Panc1 (cell line): ENCODE measurements at regions not wholly inside any gene's neighbourhood (a gene's known extent, or its start where the extent isn't known, plus 50 kb on each side); places are given as distances from the start of the nearest gene placed in this dataset.

Source experiments
- ATAC-seq: fragments of 200-7000 bp; cut with Tn5 transposase; 2 replicates; pipeline ENCODE4 v1.9.1; 2020; ENCODE audit warnings: mild to moderate bottlenecking, moderate library complexity
- BruUV-seq: library from RNA; stranded (reverse); fragments of 400-500 nt; replicated peaks from 2 replicates; lab custom pipeline; 2021; lab: Mats Ljungman, UMichigan
- CTCF ChIA-PET: fragments of 300-600 bp; sonication (Branson Sonifier 250); formaldehyde crosslinking; loops from one replicate; lab custom pipeline; 2022; ENCODE audit warnings: antibody characterized with exemption; lab: Charles Lee
- POLR2A ChIA-PET: fragments of 300-600 bp; sonication (Branson Sonifier 250); formaldehyde crosslinking; loops from one replicate; lab custom pipeline; 2022; ENCODE audit warnings: antibody characterized with exemption; lab: Charles Lee
- DNase-seq: peaks from one replicate; pipeline ENCODE4 v3.0.0-alpha.2; 2010; ENCODE audit warnings: low read depth, low spot score
- H3K27ac ChIP-seq: 2 replicates; pipeline ENCODE4 v1.5.1; 2011; ENCODE audit warnings: mild to moderate bottlenecking, low read length, inconsistent platforms
- H3K27me3 ChIP-seq: fragments of 200-500 bp; sonication (Bioruptor generic); 2 replicates; pipeline ENCODE4 v1.6.0; 2014; ENCODE audit warnings: low read length, inconsistent platforms; ENCODE audit not compliant: control insufficient read depth, insufficient read depth
- H3K36me3 ChIP-seq: fragments of 200-500 bp; sonication (Bioruptor generic); 2 replicates; pipeline ENCODE4 v1.5.1; 2014; ENCODE audit warnings: inconsistent platforms, mild to moderate bottlenecking, low read length, moderate library complexity; ENCODE audit not compliant: control insufficient read depth, insufficient read depth
- H3K4me1 ChIP-seq: 2 replicates; pipeline ENCODE4 v1.5.1; 2011; ENCODE audit warnings: inconsistent platforms, mild to moderate bottlenecking, low read length, moderate library complexity; ENCODE audit not compliant: control insufficient read depth, insufficient read depth
- H3K4me3 ChIP-seq, 2 experiments: 2 replicates each; pipeline ENCODE4 v1.5.1; 2011 to 2012; ENCODE audit warnings: low read depth in 2 of 2, low read length in 2 of 2, mild to moderate bottlenecking in 2 of 2, inconsistent platforms in 1 of 2, moderate library complexity in 1 of 2
- H3K9me3 ChIP-seq: fragments of 200-500 bp; sonication (Bioruptor generic); 2 replicates; pipeline ENCODE4 v1.5.1; 2014; ENCODE audit warnings: low read depth, mild to moderate bottlenecking, inconsistent platforms, low read length, moderate library complexity; ENCODE audit not compliant: control insufficient read depth, insufficient read depth
- CTCF ChIP-seq: fragments of 450-650 bp; IDR thresholded peaks from 2 replicates; pipeline ENCODE4 v1.5.1; 2017; ENCODE audit warnings: mild to moderate bottlenecking
- POLR2AphosphoS5 ChIP-seq: IDR thresholded peaks from 2 replicates; pipeline ENCODE4 v1.6.1; 2012; ENCODE audit warnings: mild to moderate bottlenecking, low read depth, low read length, moderate library complexity
- REST ChIP-seq, 2 experiments: IDR thresholded peaks; 2 replicates each; pipeline ENCODE4 v1.6.1; 2011 to 2012; ENCODE audit warnings: low read depth in 2 of 2, control low read depth in 1 of 2, low read length in 1 of 2, mild to moderate bottlenecking in 1 of 2, moderate library complexity in 1 of 2; ENCODE audit not compliant: insufficient read depth in 1 of 2
- SIN3A ChIP-seq: IDR thresholded peaks from 2 replicates; pipeline ENCODE4 v1.6.1; 2012; ENCODE audit warnings: low read depth, mild to moderate bottlenecking, low read length, moderate library complexity, borderline replicate concordance; ENCODE audit not compliant: insufficient read depth
- TCF7L2 ChIP-seq: IDR thresholded peaks from 2 replicates; pipeline ENCODE4 v1.6.1; 2011; ENCODE audit warnings: mild to moderate bottlenecking, low read depth, low read length, inconsistent platforms
- in situ Hi-C: cut with HindIII; loops from 2 replicates; pipeline ENCODE4 v1.10.0; 2016; ENCODE audit warnings: low sequenced_read_pairs, low pct_unique_long_range_greater_than_20kb
- intact Hi-C: fragments of 100-400 bp; cut with micrococcal nuclease; formaldehyde crosslinking; loops from one replicate; pipeline ENCODE4 v1.10.0; 2022; ENCODE audit not compliant: unreplicated experiment

GRCh38 chr4:12403175-12403574, 974.5 kb upstream of the HS3ST1 start:
- ATAC-seq (no peak), DNase-seq (no peak)
- Histone ChIP-seq H3K4me3 (no peak overlapping the region), H3K4me1 (no peaks in the 10 kb centered on the region), H3K36me3 (no peaks in the 10 kb centered on the region), H3K27me3 (no peaks in the 10 kb centered on the region), H3K9me3 (no peaks in the 10 kb centered on the region), H3K27ac (no peak overlapping the region)
- intact Hi-C loops (no loop called here), in situ Hi-C loops (no loop called here)
- ChIA-PET POLR2A (no interaction called here), CTCF (no interaction called here)
- no peak for TF ChIP-seq CTCF
- no TSS peak for BruUV-seq

GRCh38 chr4:12399781-12400180, 971.1 kb upstream of the HS3ST1 start:
- in situ Hi-C loops = no loop called here
- H3K36me3 ChIP-seq = no peaks in the 10 kb centered on the region
- POLR2A ChIA-PET = no interaction called here
- intact Hi-C loops = no loop called here
- H3K4me3 ChIP-seq = no peak overlapping the region
- ATAC-seq = no peak
- no peak for DNase-seq
- CTCF ChIA-PET = no interaction called here
- no peak for TF ChIP-seq TCF7L2
- no peak for TF ChIP-seq SIN3A
- no peak for TF ChIP-seq CTCF
- TF ChIP-seq POLR2AphosphoS5 = no peak
- no peak for TF ChIP-seq REST (IDR thresholded peaks at IDR 0.05; ENCODE audit: insufficient read depth in 1 of 2, low read depth in 2 of 2, low read length in 1 of 2)
- no peaks in the 10 kb centered on the region for H3K27me3 ChIP-seq
- no TSS peak for BruUV-seq
- H3K4me1 ChIP-seq = no peaks in the 10 kb centered on the region
- no peaks in the 10 kb centered on the region for H3K9me3 ChIP-seq
- H3K27ac ChIP-seq = no peak overlapping the region
